H1 (cell line): ENCODE measurements at regions not wholly inside any gene's neighbourhood (a gene's known extent, or its start where the extent isn't known, plus 50 kb on each side); places are given as distances from the start of the nearest gene placed in this dataset.

Experiments used
- ASH2L ChIP-seq: fragments of 200-600, 300-600 bp; sonication (generic); IDR thresholded peaks from one replicate; pipeline ENCODE4 v1.7.1; 2017; ENCODE audit warnings: low read length
- CTCF ChIP-seq, 3 experiments: IDR thresholded peaks; 1 replicate in 2 of 3; 2 replicates in 1 of 3; pipeline versions ENCODE4 v1.5.1 to v1.6.1; 2011; ENCODE audit warnings: low read length in 3 of 3, mild to moderate bottlenecking in 3 of 3, inconsistent platforms in 2 of 3, low read depth in 1 of 3, moderate library complexity in 1 of 3; ENCODE audit not compliant: insufficient read depth in 1 of 3; ENCODE audit errors: control extremely low read depth in 1 of 3
- JUN ChIP-seq: IDR thresholded peaks from 2 replicates; pipeline ENCODE4 v1.6.1; 2011; ENCODE audit warnings: low read depth, mild to moderate bottlenecking, improper control_type of control experiment, low read length
- POLR2A ChIP-seq, 2 experiments: IDR thresholded peaks; 1 replicate in 1 of 2; 2 replicates in 1 of 2; pipeline ENCODE4 v1.6.1; 2011; ENCODE audit warnings: low read depth in 2 of 2, low read length in 2 of 2, mild to moderate bottlenecking in 2 of 2; ENCODE audit errors: control extremely low read depth in 1 of 2
- POLR2AphosphoS5 ChIP-seq: IDR thresholded peaks from 2 replicates; pipeline ENCODE4 v1.6.1; 2011; ENCODE audit warnings: low read depth, low read length
- SIN3A ChIP-seq, 2 experiments: IDR thresholded peaks in 1 of 2; conservative IDR thresholded peaks in 1 of 2; 2 replicates each; pipeline ENCODE4 v1.6.1; 2011 to 2012; ENCODE audit warnings: low read length in 2 of 2, improper control_type of control experiment in 1 of 2, low read depth in 1 of 2, mild to moderate bottlenecking in 1 of 2

GRCh38 chr4:123046096-123046495 lies 123.7 kb upstream of the NUDT6 start:
- TF ChIP-seq POLR2AphosphoS5, result no peak
- TF ChIP-seq CTCF (IDR thresholded peaks at IDR 0.05; ENCODE audit: control extremely low read depth in 1 of 3, insufficient read depth in 1 of 3, low read depth in 1 of 3, low read length in 3 of 3), result no peak
- TF ChIP-seq ASH2L, result no peak
- no peak for TF ChIP-seq JUN
- TF ChIP-seq SIN3A (conservative IDR thresholded peaks at IDR 0.05 in 1 of 2, IDR thresholded peaks at IDR 0.05 in 1 of 2; ENCODE audit: low read depth in 1 of 2, low read length in 2 of 2), result no peak
- TF ChIP-seq POLR2A (IDR thresholded peaks at IDR 0.05; ENCODE audit: control extremely low read depth in 1 of 2, low read depth in 2 of 2, low read length in 2 of 2), result no peak
